AML-193 (cell line): ENCODE measurements at regions not wholly inside any gene's neighbourhood (a gene's known extent, or its start where the extent isn't known, plus 50 kb on each side); places are given as distances from the start of the nearest gene placed in this dataset.
"Not testable (repeated sequence)": the region's sequence is repeated elsewhere in the genome, so short reads cannot be mapped to it uniquely, and the experiment has no call there.

Experiments
- DNase-seq, 2 experiments: peaks; one replicate each; lab custom pipeline; 2025; lab: John Stamatoyannopoulos, UW

- no peak for DNase-seq
These were observed 51.5 kb downstream of the CRPPA start for GRCh38 chr7:16369855-16370254.

GRCh38 chr7:16369309-16369708 is 52.0 kb downstream of the CRPPA start:
- DNase-seq: not testable (repeated sequence)

- no peak for DNase-seq
These were observed 52.5 kb downstream of the CRPPA start for GRCh38 chr7:16368885-16369284.

- DNase-seq: no peak
These were observed 54.2 kb downstream of the CRPPA start for GRCh38 chr7:16367115-16367514.

- DNase-seq: no peak
These were observed 55.4 kb downstream of the CRPPA start for GRCh38 chr7:16365952-16366351.

- no peak for DNase-seq
These were observed 56.2 kb downstream of the CRPPA start for GRCh38 chr7:16365177-16365576.

- no peak for DNase-seq
These were observed 62.1 kb downstream of the CRPPA start for GRCh38 chr7:16359216-16359615.

GRCh38 chr7:16357921-16358320 is 63.4 kb downstream of the CRPPA start:
- DNase-seq: no peak

- DNase-seq: no peak
These were observed 63.9 kb downstream of the CRPPA start for GRCh38 chr7:16357474-16357873.

- DNase-seq: no peak
These were observed 64.9 kb downstream of the CRPPA start for GRCh38 chr7:16356301-16356958.

- no peak for DNase-seq
These were observed 66.8 kb downstream of the CRPPA start for GRCh38 chr7:16354573-16354972.

- DNase-seq: no peak
These were observed 68.1 kb downstream of the CRPPA start for GRCh38 chr7:16353226-16353625.

- DNase-seq: no peak
These were observed 70.7 kb downstream of the CRPPA start for GRCh38 chr7:16350634-16351033.

GRCh38 chr7:16348251-16348650 is 73.1 kb downstream of the CRPPA start:
- DNase-seq: no peak

- DNase-seq: no peak
These were observed 73.5 kb downstream of the CRPPA start for GRCh38 chr7:16347827-16348192.

- no peak for DNase-seq
These were observed 74.1 kb downstream of the CRPPA start for GRCh38 chr7:16347066-16347826.

GRCh38 chr7:16345979-16346958 is 75.1 kb downstream of the CRPPA start:
- DNase-seq: no peak

- no peak for DNase-seq
These were observed 76.4 kb downstream of the CRPPA start for GRCh38 chr7:16344927-16345326.

- DNase-seq: no peak
These were observed 77.7 kb downstream of the CRPPA start for GRCh38 chr7:16343612-16344011.

GRCh38 chr7:16338065-16338464 is 83.3 kb downstream of the CRPPA start:
- no peak for DNase-seq

GRCh38 chr7:16326106-16326505 is 95.2 kb downstream of the CRPPA start:
- no peak for DNase-seq

GRCh38 chr7:16323313-16323712 is 98.0 kb downstream of the CRPPA start:
- DNase-seq: no peak
